GM19467 (cell line): ENCODE measurements at regions not wholly inside any gene's neighbourhood (a gene's known extent, or its start where the extent isn't known, plus 50 kb on each side); places are given as distances from the start of the nearest gene placed in this dataset.
"Not testable (repeated sequence)": the region's sequence is repeated elsewhere in the genome, so short reads cannot be mapped to it uniquely, and the experiment has no call there.

Source experiments
- ATAC-seq: cut with Tn5 transposase; IDR thresholded peaks from one replicate; pipeline ENCODE4 v1.9.1; 2021; ENCODE audit warnings: mild to moderate bottlenecking, moderate library complexity; ENCODE audit not compliant: unreplicated experiment

DNA sequence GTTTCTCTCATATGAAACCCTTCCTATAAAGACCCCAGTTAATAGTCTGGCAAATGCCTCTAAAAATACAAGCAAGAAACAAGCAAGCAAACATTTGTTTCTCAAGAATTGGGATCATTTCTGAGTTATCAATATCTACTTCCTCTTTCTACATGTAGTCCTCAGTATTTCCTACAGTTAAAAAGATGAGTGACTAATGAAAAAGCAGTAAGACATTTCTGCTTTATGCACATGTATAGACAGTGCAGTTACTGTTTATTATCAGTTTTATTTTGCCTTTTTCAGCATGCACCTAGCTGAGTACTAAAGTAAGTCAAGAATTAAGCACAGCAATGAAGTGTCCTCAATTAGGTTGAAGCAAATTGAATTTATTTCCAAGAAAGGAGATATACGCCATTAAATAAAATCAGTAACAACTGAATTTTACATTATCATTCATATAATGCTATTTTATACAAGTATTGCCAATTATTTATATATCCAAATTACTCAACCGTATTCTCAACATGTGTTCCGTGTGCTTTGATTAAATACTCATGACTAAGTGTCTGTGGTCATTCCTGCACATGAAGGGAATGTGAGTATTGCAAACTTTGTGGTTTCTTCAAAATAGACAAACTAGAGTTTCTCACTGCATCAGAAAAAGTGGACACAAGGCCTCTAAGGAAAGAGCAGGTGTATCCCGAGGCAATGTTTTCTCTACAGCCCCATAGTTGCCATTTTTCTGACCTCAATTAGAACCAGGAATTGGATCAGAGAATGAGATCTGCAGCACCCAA, 159.3 kb upstream of the MARCKS start:
- no peak for ATAC-seq

- no peak for ATAC-seq
These were observed 157.9 kb upstream of the MARCKS start for GRCh38 chr6:113699239-113699638.

DNA sequence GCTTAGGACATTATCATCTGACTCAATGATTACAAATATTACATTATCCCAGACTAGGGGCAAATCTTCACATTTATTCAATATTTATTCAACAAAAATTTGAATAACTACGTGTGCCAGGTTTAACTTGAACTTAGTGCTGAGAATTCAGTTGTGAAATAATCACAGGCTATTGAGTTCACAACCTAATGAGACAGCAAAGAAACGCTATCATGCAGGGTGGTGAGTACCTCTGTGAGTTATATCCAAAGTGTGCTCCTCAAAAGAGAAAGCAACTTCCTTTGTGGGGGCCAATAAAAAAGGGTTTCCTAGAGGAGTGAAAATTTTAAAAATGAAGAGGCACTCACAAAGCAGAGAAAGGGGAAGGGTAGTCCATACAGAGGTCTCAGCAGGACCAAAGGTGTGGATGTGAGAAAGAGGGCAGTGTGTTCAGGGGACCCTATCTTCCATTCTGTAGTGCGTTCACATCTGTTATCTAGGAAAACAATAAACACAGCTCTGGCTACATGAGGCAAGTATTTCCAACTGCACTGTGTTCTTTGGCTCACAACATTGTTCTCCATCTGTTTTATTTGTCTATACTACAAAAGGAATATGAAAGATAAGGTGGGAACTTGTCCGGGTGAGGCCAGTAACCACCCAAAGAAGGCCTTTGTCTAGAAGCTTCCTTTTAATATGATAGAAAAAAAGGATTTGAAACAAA, 155.4 kb upstream of the MARCKS start:
- no peak for ATAC-seq

- ATAC-seq, result no peak
These were observed 150.0 kb upstream of the MARCKS start for GRCh38 chr6:113707194-113707593.

DNA sequence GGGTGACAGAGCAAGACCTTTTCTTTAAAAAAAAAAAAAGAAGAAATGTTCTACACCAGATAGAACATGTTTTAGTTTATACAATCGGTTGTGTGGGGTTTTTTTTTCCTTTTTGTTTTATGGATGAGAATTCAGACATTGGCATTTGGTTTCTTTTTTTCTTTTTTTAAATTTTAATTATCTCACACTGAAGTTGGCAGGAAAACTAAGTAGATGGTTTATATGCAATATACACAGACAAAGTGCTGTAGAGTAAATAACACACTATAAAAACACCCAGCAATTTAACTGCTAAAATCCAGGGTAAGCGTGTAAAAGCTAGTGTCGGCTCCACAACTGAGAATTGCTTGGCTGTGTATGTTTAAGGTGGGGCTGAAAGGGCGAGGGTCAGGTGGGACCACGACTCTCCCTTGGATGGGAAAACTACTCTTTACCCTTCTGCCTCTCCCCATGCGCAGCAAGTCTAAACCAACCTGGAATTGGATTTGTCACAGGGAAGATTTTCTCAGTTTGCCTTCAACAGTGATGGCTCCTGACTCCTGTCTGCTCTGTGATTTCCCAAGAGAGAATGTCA, 147.1 kb upstream of the MARCKS start:
- no peak for ATAC-seq

DNA sequence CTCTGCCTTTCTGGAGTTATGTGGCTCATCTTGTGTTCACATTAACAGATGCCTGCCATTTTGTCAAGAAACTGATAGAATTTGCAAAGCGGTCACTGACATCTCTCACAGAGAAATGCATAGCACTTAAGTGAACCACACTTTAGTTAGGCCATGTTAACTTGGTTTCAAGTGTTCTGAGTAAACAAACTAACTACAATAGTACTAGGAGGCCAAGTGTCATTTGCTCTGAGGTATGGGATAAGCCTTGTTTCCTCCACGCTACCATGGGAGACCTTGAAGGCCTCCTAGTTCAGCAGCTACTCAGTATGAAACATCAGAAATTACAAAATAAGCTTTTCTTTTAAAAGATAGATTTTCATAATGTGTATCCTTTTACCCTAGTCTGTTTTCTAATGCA, 143.5 kb upstream of the MARCKS start:
- no peak for ATAC-seq

DNA sequence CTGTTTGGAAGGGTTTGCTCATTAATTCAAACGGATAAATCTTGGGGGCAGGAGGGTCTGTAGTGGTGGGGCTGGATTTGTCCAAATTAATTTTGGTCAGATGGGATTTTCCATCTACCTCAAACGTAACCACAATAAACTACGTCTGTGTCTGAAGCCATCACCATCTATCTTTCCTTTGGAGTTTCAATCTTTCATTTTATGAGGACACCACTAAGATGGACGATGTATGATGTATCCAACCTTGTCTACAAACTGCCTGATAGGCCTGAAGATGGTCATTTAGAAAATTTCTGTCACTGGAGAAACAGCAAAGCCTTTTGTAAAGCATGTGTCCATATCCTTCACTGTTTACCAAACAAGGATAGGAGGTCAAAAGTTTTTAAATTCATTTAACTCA, 138.6 kb upstream of the MARCKS start:
- ATAC-seq, result no peak

DNA sequence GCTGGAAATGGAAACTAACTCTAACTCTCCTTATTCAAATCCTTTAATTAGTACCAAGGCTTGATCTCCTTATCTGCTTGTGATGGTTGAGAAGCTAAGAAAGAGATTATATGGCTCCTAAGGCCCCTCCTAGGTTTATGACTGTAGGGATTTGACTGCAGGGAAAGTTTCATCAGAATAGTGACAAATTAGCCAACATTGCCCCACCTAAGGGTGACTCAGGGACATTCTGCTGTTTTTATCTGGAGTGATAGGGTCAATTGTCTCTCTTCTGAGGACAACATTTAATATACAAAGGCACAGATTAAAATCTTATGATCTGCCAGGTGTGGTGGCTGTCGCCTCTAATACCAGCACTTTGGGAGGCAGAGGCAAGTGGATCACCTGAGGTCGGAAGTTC, 138.1 kb upstream of the MARCKS start:
- no peak for ATAC-seq

DNA sequence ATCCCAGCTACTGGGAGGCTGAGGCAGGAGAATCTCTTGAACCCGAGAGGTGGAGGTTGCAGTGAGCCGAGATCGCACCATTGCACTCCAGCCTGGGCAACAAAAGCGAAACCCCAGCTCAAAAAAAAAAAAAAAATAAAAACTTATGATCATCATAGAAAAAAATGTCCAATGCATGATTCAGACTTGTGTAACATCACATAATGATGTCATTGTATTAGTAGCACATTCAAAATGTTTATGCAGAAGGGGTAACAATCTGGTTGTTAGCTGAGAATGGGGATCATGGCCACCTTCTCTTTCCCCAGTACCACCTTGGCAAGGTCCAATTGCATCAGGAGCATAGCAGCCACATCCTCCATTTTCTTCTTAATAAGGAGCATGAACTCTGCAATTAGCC, 137.6 kb upstream of the MARCKS start:
- no peak for ATAC-seq

DNA sequence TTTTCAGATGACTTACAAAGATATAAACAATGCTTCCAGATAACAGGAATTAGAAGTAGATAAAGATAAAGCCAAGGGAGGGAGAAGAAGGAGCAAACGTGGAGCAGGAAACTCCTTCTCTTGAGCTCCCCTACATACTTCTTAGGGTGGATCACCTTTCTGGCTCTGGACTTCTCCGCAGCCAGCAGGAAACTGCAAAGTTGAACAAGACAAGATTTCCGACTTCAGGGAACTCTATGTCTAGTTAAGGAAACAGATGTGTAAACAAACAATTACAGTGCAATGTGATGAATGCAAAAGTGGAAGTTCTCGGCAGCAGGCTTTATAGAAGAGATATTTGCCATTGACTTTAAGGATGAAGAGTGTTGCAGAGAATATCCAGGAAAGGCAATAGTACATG, 134.0 kb upstream of the MARCKS start:
- ATAC-seq, result no peak

GRCh38 chr6:113724927-113725326, 132.2 kb upstream of the MARCKS start:
- not testable (repeated sequence) for ATAC-seq

DNA sequence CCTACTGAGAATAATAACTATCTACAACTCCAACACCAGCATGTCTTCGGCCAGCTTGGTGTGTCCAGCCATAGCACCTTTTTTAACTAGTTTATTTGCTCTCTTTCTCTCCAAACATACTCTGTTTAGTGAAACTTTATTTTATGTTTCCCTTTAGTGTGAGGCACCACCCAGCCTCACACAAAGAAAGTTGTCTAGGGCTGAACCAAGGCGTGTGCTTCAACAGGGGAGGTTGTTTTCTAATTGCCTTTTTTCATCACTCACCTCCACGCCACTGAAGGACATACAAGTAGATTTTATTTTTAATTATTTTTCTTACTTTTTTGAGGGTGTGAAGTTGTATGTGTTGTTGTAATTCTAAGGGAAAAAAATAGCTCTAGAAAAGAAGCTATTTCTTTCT, 125.6 kb upstream of the MARCKS start:
- ATAC-seq, result no peak

DNA sequence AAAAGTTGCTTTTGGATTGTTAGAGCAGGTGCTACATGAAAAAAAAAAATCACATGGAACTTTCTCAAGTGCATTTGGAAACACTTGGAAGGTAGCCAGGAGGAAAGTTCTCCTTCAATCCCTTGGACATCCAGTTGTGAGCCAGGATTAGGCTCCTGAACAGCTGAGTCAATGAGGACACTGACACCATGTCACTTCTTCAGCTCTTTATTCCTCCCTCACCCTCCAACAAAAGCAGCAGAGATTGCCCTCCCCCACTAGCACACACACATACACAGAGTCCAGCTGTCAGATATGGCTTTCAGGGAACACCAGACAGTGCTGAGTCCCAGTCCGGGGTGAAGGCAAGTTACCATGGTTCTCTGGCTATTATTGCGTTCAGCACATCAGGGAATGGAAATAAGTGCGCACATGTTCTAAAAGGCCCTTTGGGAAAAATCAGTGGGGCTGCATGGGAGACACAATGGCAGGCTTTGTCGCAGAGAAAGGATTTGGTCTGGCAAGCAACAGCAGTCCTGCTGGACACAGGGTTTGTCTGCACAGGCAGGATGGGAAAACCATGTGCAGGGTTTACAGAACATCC, 124.7 kb upstream of the MARCKS start:
- ATAC-seq, result no peak

DNA sequence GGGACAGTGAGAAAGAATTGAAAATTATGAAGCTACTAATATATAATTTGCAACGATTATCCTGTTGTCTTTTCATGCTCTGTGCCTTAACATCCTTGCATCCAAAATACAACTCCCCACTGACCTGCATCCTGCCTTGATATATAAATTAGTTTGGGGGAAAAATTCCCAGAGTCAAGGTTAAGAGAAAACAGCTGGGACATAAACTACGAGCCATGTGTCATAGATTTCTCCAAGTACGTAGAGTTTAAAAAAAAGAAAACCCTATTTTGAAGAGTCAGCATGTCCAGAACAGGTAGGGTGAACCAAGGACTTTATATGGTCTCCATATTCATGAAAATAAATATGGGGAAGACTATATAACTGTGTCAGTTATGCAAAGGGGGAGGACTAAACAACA, 123.8 kb upstream of the MARCKS start:
- no peak for ATAC-seq

- ATAC-seq, result no peak
These were observed 122.2 kb upstream of the MARCKS start for GRCh38 chr6:113734982-113735381.

GRCh38 chr6:113735491-113735890, 121.7 kb upstream of the MARCKS start:
- ATAC-seq, result no peak

DNA sequence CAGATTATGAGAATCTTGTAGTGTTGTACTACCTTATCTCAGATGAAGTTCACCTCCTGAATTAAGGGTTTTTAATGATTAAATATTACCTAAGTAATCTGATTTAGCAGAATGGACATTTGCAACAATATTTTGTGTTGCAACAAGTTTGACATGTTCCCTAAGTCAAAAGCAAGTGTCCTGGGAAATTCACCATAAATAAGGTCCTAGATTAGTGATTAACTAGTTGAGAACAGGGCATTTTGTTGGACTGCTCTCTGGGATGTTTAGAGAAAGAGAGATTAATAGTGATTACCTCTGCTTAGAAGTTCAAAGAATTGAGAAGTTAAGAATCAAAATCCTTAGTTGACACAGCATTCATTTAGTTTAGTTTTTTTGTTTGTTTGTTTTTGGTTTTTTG, 120.2 kb upstream of the MARCKS start:
- no peak for ATAC-seq

DNA sequence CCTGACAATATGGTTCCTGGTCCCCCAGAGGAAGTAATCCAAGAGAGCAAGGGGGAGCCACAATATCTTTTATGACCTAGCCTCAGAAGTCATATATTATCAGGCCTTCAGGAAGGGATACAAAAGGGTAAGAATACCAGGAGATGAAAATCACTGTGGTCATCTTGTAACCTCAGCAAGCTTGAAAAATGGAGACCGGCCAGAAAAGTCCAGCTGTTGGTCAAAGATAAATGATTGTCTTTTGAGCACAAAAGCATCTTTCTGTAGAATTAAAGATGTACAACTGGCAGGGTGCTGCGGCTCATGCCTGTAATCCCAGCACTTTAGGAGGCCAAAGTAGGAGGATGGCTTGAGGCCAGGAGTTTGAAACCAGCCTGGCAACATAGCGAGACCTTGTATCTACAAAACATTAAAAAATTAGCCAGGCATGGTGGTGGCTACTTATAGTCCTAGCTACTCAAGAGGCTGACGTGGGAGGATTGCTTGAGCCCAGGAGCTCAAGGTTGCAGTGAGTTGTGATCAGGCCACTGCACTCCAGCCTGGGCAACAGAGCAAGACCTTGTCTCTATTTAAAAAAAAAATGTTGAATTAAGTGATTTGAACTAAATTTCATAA, 118.0 kb upstream of the MARCKS start:
- ATAC-seq, result no peak

DNA sequence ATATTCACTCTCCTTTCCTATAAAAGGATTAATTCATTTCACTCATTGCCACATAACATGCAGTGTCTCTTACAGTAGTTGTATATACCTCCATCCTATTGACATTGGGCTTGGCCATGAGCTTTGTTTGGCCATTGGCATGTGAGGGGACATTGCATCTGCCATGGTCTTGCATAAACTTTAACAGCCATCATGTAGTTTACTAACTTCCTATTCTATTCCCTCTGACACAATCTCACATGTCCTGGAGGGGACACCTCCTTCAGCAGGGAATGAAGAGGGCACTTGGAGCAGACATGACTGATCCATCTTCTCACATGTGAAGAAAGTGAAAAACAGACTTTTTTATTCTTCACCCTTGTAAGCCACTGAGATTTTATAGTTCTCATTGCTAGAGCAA, 115.5 kb upstream of the MARCKS start:
- no peak for ATAC-seq

GRCh38 chr6:113742342-113742741, 114.8 kb upstream of the MARCKS start:
- no peak for ATAC-seq

- no peak for ATAC-seq
These were observed 112.3 kb upstream of the MARCKS start for GRCh38 chr6:113744861-113745260.
